GM21390 (cell line): ENCODE measurements at regions not wholly inside any gene's neighbourhood (a gene's known extent, or its start where the extent isn't known, plus 50 kb on each side); places are given as distances from the start of the nearest gene placed in this dataset.
"Not testable (repeated sequence)": the region's sequence is repeated elsewhere in the genome, so short reads cannot be mapped to it uniquely, and the experiment has no call there.

Experiments
- ATAC-seq: cut with Tn5 transposase; IDR thresholded peaks from one replicate; pipeline ENCODE4 v1.9.1; 2021; ENCODE audit not compliant: unreplicated experiment

DNA sequence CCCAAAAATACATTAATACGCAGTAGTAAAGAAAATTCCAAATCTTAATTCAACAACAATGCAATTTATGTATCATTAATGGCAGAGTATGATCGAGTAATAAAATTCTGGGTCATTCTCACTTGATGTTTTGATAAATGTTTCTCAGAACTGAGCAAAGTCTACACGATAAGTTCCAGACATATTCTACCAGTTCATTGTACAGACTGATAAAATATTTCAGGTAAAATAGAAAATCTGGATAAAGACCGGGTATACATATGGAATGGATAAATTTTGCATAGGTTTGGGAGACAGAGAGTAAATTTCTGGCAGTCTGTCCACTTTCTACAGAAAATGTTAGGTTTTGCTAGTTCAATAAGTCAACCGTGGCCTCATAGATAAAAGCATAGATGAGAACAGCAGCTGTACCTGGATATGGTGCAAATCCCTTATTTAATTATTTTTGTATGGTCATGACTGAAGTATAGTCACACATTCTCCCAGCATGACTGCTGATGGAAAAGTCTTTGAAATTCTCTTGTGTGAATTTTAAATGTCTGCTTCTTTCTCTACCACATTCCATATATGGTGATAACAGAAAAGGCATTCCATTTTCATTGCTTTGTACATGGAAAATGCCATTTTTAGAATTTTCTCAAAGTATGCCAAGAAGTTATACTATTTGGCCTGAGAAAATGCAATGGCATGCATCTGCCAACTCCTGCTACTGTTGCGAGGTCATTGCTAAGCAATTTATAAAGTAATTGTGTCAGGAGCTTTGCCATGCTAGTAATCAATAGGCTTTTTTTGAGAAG is 301.9 kb upstream of the ARSJ start:
- no peak for ATAC-seq

DNA sequence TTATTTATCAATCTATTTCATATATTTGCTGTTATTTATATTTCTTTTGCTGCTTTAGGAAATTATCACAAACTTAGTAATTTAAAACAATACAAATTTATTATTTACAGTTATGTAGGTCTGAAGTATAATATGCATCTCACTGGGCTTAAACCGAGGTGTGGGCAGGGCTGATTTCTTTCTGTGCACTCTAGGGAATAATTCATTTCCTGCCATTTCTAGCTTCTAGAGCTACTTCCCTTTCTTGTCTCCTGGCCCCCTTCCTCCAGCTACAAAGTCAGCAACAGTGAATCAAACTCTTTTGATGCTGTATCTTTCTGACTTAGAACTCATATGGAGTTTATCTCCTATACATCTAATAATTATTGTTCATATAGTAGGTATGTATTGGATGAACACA is 303.5 kb upstream of the ARSJ start:
- ATAC-seq = no peak

DNA sequence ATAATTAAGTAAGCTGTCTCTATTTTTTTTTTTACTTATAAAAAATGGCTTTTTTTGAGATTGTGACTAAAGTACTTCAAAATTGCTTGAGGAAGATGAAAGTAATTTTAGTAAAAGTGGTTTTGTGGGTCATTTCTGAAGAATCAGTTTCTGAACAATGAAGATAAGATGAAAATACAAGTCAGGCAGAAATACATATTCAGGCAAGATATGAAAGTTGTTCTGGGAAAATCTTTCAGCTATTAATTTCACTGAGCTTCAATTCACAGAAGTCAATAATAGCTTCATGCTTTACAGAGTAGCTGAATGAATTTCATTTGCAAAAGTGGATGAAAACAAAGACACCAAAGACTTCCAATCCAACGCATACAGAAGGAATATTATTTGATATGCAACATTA is 305.2 kb upstream of the ARSJ start:
- peak; percentile 46 for ATAC-seq

DNA sequence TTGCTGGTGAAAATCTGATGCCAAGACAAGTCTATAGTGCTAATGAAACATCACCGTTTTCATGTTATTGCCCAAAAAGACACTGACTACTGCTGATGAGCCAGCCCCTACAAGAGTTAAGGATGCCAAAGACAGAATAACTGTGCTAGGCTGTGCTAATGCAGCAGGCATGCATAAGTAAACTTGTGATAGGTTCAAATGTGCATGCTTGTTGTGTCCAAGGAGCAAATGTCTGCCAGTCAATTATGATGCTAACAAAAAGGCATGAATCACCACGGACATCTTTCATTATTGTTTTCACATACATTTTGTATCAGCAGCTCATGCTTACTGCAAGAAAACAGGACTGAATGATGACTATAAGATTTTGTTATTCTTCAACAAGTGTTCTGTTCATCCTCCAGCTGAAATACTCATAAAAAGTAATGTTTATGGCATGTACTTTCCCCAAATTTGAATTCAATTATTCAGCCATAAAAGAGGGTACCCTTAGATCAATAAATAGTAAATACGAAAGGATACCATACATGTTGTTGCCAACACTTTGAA is 306.9 kb upstream of the ARSJ start:
- no peak for ATAC-seq

DNA sequence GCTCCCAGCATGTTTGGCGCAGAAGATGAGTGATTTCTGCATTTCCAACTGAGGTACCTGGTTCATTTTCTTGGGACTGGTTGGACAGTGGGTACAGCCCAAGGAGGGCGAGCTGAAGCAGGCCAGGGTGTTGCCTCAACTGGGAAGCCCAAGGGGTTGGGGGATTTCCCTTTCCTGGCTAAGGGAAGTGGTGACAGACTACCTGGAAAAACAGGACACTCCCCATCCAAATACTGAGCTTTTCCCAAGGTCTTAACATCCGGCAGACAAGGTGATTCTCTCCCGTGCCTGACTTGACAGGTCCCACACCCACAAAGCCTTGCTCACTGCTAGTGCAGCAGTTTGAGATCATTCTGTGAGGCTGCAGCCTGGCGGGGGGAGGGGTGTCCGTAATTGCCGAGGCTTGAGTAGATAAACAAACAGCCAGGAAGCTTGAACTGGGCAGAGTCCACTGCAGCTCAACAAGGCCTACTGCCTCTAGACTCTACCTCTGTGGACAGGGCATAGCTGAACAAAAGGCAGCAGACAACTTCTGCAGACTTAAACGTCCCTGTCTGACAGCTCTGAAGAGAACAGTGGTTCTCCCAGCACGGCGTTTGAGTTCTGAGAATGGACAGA is 307.7 kb upstream of the ARSJ start:
- ATAC-seq = no peak

DNA sequence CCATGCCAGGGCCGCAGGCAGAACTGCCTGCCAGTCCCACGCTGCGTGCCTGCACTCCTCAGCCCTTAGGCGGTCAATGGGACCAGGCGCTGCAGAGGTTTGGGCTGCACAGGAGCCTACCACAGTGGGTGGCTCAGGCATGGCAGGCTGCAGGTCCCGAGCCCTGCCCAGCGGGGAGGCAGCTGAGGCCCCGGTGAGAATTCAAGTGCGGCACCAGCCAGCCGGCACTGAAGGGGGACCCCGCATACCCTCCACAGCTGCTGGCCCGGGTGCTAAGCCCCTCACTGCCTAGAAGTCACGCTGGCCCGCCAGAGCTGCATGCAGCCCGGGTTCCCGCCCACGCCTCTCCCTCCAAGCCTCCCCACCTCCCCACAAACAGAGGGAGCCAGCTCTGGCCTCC is 302.5 kb upstream of the UGT8 start:
- no peak for ATAC-seq

DNA sequence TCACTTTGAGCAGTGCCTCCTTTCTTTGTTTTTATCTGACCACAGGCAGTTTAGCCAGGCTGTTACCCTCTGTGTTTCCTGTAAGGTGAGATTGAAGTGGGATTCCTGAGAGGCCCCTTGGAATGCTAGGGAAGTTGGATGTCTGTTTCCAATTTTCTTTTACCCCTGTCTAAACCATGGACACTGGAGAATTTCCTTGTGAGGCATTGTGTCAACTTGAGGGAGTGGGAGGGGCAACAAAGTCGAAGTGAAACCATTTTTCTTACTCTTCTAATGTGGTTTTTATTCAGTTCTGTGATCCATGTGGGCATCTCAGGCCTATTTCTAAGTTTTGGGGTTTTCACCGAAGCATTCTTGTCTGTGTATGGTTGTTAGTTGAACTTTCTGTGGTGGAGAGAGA is 296.1 kb upstream of the UGT8 start:
- ATAC-seq = no peak

DNA sequence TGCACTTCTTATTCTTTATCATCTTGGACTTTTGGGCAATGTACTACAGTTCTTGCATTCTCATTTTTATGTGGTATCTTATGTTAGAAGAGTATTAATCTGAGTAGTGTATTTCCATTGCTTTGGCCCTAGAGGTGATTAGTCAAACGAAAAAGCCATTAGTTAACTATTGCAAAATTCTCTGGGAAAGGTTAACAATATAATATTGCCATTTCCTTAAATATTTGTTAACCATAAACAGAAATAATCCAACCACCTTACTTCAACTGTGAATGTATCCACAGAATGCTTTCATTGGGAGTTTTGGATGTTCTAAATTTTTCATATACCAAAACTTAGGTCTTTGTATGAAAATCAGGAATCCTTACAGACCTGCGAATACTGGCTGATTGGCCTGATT is 294.6 kb upstream of the UGT8 start:
- no peak for ATAC-seq

DNA sequence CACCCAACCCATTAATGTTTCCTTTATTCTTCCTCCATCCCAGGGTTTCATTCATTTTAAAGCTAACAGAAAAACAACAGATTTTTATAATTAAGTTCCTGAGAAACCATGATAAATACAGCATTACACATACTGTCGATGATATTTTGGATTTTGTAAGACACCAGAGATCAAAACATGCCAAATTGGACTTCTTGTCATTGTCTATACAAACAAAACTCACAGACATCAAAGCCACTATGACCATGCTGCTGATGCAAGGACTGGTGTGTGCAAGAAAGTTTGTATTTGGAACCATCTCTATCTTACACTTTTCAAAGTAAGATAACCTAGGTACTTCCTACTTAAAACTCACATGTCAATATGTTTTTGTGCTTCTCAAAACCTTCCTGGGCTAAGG is 294.0 kb upstream of the UGT8 start:
- ATAC-seq = no peak

DNA sequence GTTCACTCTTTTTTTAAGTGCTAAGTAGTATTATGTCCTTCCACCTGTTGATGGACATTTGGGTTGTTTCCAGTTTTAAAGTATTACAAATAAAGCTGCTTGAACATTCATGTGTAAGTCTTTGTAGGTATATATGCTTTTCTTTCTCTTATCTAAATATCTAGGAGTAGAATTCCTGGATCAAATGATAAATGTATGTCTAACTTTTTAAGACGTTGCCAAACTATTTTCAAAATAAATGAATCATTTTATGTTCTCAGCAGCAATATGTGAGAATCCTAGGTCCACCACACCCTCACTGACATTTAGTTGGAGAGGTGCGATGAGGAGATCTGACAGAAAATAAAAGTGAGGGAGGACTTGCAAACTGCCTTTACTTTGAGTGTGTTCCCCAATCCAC is 291.7 kb upstream of the UGT8 start:
- no peak for ATAC-seq

DNA sequence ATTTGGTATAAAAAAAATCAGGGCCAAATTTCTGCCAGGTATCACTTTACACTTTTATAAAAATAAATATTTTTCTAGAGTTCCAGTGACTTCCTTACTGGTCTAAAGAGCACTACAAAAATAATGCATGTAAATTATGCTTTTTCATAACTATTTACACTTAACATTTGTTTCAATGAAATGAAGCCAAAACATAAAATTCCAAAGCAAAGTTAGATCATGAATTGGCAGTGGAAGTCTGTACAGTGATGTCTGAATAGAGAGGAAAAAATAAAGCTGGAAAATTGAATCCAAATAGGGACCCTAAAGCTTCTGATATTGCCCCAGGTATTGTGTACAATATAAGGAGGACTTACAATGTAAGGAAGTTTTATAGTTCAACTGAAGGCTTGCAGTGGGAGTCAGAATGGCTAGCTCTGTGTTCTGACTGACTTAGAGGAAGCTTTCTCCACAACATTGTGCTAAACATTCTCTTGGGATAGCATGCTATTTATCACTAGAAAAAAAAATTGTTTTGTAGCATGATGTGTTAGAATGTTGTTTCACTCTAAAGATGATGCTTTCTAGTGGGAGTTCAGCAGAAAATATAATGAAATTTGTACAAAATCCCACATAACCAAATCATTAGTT is 288.2 kb upstream of the UGT8 start:
- ATAC-seq = no peak

DNA sequence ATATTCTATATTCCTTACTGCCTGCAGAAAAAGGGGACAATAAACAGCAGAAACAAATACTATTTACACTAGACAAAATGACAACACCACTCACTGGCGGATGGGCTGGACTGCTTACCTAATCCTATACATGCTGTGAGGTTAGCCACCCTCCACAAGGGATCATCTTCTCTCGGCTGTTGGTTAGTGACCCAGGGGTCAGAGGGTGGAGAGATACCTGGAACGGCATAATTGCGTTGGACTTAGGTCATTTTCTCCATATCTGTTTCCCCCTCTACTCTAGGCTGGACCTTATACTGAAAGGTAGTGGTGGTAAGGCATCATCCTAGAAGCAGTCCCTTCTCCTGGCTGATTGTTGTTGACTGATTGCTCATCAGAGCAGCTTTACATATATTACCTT is 286.8 kb upstream of the UGT8 start:
- no peak for ATAC-seq

DNA sequence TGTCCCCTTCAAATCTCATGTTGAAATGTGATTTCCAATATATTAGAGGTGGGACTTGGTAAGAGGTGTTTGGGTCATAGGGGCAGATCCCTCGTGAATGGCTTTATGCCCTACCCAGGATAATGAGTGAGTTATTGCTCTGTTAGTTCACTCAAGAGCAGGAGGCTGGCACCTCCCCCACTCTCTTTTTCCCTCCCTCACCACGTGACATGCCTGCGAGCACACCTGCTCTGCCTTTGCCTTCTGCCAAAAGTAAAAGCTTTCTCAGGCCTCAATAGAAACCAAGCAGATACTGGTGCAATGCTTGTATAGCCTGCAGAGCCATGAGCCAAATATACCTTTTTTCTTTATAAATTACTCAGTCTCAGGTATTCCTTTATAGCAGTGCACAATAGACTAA is 286.3 kb upstream of the UGT8 start:
- ATAC-seq = no peak

DNA sequence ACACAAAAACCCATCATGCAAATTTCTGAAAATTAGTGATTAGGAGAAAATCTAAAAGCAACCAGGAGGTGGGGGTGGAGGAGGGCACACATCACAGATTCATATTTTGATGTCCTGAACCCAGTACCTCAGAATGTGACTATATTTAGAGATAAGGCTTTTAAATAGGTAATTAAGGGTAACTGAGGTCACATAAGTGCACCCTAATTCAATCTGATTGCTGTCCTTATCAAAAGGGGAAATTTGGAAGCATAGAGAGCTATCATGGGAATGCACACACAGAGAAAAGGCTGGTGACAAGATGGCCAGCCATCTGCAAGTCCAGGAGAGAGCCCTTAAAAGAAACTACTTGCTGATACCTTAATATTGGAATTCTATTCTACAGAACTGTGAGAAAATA is 281.8 kb upstream of the UGT8 start:
- ATAC-seq = no peak

DNA sequence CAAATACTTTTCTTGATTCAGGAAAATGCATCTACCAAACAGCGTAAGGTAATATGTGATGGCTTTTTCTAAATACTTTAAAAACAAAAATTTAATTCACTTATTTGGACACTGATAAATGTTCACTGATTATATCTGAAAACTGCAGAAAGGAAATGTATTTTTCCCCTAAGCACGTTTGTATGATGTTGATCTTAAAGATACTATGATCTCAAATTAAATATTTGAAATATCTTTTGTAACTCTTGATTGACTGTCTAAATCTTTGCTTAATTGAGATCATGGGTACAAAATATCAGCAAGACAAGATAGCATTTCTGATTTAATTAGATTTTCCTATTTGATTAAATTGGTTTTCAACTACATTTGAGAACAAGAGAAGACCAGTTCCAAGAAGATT is 281.0 kb upstream of the UGT8 start:
- no peak for ATAC-seq

DNA sequence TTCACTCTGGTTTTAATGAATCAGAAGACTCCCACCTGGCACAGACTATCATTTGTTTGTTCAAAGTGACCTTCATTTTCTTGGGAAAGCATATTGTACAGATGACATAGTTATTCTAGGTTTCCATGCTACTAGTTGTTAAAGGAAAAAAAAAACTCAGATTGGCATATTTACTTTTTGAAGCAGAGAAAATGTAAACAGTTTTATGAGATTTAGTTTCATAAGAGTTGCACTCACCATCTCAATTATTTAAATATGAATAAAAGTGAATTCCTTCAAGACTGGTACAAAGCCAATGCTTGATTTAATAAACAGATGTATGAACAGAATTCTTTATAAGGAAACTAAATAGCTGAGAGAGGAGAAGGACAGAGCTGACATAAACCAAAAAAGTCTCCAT is 280.3 kb upstream of the UGT8 start:
- no peak for ATAC-seq

DNA sequence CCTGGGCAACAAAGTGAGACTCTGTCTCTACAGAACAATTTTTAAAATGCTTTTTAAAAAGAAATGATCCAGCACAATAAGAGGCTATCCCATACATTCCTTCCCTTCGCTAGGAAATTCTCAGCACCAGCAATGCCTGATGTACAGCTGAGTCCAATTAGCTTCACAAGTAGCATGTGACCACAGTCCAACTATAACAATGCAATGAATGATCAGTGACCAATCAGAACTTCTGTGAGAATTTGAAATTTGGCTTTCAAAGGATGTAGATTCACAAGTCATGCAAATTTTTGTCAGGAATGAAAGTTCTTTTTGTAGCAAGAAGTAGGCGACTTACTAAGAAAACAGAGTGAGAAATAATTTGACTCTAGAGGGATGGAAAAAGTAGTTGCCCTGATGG is 278.5 kb upstream of the UGT8 start:
- ATAC-seq = no peak

DNA sequence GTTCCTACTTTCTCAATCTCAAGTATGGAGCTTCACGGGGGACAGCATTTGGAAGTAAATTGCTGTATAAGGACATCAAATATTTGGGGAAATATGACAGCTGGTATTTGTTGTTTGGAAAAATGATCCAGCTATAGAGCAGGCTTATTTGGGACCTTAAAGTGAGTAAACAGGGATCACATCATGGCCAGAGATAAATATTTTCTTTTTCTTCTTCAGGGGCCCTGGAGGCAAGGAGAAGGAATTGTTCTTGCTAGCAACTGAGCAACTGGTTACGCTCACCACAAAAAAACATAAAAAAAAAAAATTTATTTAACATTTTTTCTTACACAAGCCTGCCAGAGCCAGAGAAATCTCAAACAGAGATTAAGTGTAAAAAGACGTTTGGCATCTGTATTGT is 277.2 kb upstream of the UGT8 start:
- no peak for ATAC-seq

DNA sequence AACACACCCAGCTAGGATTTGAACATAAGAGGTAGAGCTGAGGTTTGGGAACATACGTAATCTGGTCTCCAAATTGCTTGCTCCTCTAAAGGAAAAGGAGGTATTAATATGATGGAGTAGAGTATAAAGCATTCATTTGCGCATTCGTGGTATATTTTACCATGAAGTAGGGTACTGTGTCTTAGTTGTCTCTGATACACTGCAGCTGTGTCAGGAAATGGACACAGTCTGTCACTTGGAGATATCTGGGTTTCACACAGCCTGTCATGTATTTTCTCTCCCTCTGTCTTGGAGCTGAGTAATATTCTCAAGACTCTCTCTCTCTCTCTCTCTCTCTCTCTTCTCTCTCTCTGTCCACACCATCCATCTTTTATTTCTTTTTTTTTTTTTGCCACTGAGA is 274.8 kb upstream of the UGT8 start:
- no peak for ATAC-seq

DNA sequence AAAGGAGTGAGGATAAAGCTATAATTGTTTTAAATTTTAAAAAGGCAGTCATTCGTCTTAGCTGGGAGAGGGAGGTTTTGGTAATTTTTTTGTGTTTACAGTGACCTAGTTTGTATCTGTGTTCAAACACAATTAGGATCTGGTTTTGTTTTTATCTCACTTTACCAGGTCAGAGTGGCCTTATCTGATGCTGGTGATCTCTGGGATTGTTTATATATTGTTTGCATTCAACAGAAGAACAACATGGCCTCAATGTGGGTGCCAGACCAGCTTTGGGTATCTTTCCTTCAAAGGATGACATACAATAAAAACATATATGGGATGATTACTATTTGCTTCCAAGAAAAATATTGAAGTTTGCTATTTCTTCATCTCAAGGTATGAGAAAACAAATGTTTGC is 272.2 kb upstream of the UGT8 start:
- ATAC-seq = no peak

DNA sequence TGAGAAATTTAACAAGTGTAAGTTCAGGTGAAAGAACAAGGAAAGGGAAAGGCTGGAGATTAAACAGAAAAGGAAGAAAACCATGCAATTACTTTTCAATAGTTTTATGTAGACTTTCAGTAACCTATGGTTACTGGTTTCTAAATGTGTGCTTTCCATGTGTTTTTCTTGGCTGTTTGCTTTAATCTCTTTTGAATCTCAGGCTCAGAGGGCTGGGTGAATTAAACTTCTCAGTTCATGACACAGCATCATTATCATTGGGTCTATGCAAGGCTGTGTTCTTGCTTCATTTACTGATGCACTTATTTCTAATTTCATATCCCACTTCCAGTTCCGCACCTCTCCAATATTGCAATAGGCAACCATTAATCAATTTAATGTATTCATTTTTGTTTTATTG is 266.5 kb upstream of the UGT8 start:
- ATAC-seq = no peak

DNA sequence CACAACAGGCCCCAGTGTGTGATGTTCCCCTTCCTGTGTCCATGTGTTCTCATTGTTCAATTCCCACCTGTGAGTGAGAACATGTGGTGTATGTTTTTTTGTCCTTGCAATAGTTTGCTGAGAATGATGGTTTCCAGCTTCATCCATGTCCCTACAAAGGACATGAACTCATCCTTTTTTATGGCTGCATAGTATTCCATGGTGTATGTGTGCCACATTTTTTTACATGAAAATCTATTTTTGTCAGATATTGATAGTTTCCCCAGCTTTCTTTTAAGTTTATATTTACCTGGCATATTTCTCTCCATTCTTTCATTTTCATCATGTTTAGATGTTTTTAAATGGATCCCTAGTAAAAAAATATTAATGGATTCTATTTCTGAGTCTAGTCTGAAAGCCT is 264.2 kb upstream of the UGT8 start:
- ATAC-seq = not testable (repeated sequence)
